Midbrain (tissue), 1 donor: ENCODE measurements at regions not wholly inside any gene's neighbourhood (a gene's known extent, or its start where the extent isn't known, plus 50 kb on each side); places are given as distances from the start of the nearest gene placed in this dataset.
"Not testable (repeated sequence)": the region's sequence is repeated elsewhere in the genome, so short reads cannot be mapped to it uniquely, and the experiment has no call there.

Experiments used
- DNase-seq: peaks from one replicate; lab custom pipeline; 2025; lab: John Stamatoyannopoulos, UW

DNA sequence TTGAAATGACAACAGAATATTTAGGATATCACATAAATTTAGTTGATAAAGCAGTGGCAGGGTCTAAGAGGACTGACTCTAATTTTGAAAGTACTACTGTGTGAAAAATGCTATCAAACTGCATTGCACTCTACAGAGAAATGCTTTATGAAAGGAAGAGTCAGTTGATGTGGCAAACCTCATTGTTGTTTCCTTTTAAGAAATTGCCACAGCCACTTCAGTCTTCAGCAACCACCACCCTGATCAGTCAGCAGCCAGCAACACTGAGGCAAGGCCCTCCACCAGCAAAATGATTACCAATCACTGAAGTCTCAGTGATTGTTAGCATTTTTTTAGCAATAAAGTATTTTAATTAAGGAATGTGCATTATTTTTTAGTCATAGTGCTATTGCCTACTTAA is 488.7 kb upstream of the SLC39A10 start:
- no peak for DNase-seq

DNA sequence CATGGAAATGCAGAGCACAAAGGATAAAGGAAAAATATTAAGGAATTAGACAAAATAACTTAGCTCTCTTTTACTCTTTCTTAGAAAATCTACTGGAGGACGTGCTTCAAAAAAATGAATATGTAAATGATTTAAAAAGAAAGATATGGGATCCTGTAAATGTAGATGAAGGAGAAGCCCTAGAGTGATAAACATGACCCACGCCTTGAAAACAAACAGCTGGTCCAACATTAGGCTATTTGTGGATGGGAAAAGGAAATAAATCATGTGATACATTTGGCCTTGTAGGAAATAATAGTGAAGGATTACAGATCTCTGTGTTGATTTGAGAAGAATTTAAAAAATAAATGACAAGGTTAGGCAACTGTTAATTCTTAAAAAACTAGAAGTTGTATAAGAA is 492.1 kb upstream of the SLC39A10 start:
- DNase-seq: no peak

DNA sequence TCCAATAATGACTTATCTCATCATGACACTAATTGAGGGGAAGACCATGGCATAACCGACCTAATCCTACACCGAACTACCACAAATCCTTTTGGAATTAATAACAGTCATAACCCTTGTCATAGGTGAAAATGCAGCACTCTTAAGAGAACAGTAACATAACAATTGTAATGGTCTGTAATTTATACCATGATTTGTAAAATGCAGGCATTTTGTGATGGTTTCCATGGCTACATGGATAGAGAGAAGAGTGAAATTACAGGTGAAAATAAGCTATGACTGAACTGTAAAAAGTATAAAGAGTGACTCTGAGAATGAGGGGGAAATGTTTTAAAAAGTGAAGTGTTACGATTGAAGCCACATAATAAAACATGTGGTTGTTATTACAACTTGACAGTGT is 494.1 kb upstream of the SLC39A10 start:
- DNase-seq: no peak

DNA sequence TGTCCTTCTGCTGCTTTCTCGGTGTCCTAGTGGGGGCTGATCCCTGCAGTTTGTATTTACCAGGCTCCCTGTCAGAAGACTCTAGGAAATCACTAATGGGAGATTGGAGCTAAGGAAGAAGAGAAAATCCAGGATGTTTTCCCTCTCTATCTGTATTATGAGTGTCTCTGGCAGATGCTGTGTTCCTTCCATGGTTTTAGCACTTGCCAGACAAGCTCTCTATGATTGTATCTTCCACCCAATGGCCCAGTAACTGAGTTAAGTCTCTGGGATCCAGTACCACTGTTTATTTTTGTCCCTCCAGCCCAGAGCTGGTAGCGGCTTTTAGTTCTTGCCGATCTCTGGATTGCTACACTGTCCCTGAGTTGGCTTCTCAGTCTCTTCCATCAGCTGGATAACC is 494.8 kb upstream of the SLC39A10 start:
- DNase-seq: no peak

DNA sequence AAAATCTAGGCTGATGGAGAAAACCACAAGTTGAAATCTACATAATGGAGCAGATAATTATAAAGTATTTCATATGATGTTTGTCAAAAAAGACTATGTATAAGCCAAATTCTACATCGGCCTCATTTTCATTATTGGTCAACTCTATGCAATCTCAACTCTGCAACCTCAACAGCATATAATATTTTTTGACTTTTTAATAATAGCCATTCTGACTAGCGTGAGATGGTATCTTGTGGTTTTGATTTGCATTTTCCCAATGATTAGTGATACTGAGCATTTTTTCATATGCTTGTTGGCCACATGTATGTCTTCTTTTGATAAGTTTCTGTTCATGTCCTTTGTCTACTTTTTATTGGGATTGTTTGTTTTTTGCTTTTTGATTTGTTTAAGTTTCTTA is 496.1 kb upstream of the SLC39A10 start:
- DNase-seq: no peak

DNA sequence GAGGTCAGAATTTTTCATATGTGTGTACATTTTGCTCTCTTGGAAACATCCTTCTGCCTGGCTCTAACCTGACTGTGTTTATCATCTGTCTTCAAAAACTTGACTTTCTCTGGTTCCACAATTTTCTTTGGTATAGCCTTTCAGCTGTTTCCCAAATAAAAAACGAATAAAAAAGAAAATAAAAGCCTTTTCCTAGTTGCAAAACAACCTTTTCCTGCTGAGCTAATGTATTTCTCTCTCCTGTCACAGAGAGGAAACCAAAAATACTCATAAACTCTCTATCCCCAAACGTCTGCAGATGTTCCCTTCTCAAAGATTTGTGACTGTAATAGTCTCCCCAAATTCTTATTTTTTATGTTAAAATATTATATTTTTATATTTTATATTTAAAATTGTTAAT is 505.3 kb upstream of the SLC39A10 start:
- no peak for DNase-seq

DNA sequence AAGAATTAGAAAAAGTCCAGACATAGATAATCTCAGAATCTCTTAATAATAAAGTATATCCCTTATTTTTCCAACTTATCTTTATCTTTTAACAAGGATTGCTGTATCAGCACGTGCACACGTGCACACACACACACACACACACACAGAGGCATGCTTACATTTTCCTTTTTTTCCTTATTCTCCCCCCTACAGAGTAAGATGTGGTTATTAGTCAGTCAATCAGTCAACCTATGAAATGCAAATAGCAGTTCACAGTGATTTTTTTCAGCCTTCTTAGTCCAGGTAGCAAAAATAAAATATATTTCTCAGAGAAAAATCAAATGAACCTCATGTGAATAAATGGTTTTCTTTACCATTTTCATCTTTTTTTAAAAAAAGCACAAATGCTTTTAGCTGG is 506.2 kb upstream of the SLC39A10 start:
- DNase-seq: no peak

DNA sequence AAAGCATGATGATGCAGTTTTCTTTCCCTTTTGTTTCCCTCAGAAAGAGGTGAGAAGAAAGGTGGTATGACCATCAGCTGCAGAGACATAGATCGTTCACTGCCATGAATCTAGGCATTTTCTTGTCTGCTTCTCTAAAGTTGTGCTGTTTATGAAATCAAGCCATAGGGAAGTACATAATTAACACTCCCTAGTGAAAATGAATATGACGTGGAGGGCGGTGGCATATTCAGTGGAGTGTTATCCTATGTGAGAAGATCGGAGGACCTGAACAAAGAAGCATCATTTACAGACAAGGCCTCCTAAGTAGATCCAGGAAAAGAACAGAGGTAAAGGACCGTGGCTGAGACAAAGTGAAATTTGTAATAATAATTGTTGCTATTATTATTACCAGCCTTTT is 509.0 kb upstream of the SLC39A10 start:
- no peak for DNase-seq

DNA sequence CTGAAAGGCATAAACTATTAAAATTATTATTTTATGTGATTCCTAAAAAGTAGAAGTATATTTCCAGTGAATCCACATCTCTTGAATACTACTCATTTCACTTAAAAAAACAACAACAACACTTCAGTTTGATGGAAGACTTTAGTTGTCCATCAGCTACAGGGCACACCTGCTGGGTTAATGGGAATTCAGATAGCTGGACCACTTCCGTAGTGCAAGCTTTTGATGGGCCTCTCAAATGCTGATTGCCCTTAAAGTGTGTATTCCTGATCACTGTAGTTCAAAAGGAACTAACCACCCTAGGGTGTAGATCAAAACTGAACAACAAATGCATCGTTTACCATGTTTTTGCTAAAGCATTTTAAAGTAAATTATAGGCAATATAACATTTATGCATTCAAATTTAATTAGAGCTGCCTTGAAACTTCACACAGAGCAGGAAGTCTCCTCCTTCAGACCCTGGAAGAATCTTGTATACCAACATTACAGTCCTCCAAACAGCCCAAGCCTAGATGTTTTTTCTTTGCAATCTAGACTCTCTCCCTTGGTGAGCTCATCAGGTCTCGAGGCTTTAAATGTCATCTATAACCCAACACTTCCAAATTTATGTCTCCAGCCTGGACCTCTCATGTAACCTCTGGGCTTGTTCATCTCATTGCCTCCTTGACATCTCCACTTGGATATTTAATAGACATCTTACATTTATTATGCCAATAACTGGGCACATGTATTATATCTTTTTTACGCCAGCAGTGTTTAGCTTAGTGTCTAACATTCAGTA is 510.1 kb upstream of the SLC39A10 start:
- DNase-seq: no peak

DNA sequence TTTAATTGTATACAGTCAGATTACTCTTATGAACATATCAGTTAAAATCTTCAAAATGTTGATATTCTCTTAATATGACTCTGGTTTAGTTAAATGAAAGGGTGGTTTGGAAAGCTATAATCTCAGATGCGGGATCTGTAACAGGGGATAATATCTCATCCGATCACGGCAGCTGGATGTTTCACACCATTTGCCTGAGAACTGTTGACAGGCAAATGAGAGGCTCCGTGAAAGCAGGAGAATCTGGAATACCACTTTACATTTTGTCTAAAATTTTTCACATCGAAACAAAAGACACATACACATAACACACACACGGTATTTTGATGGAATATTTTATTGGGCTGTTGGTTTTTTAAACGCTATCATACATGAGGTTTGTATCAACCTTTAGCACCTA is 518.6 kb upstream of the SLC39A10 start:
- DNase-seq: no peak

DNA sequence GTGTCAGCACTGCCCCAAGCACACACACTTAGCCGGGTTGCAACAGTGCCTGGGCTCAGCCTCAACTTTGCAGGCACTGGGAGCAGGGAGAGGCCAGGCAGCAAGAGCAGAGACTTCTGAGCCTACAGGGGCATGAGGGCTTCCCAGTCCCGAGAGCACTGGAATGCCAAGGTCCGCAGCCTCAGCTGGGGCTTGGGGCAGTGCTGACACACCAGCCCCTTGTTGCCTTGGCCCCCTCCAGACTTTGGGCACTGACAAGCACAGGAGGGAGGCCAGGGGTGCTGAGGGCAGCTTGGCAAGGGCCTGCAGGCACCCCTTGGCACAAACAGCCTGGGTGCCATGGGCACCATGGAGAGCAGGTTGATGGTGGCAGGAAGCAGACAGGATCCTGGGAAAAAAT is 531.1 kb upstream of the SLC39A10 start:
- not testable (repeated sequence) for DNase-seq

DNA sequence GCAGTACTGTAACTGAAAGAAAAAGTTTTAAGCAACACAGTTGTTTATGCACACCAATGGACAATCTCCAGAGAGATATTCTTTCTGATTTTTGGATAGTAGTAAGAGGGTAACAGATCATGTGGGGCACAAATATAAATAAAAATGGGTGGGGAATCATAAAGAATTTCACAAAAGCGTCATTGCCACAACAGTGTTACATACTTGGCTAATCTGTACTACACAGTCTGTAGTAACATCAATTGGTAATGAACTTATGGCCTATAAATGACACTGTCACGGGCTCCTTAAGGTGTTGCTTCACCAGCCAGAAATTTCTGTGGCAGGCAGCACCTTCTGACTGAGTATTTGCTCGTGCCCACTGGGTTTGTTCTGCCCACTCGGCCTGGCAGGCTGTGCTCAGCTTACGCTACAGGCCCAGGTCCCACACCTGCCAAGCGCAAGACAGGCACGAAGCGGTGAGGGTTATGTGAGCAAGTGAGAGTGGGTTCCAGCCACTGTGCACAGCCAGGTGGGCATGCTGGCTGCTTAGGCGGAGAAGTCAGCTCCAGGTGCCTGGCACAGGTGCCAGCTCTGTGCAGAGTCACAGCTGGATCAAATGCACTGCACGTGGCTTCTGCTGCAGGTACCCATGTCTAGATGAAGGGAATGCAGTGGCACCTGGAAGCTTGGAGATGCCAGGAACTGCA is 532.5 kb upstream of the SLC39A10 start:
- no peak for DNase-seq

DNA sequence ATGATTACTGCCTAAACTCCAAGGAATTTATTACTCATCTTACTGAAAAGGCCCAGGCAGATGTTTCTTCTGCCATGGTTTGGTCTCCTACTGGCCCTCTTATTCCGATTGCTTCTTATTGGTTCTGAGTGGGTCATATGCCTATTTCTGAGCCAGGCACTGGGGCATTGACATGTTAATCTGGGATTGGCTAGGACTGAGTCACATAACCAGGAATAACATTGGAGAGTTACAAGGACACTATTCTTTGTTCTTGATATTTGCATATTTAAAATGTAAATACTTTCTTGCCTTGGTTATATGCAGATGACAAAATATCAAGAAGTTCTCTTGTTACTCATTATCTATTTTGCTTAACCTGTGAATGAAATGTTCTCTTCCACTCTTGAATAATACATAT is 534.4 kb upstream of the SLC39A10 start:
- DNase-seq: no peak

DNA sequence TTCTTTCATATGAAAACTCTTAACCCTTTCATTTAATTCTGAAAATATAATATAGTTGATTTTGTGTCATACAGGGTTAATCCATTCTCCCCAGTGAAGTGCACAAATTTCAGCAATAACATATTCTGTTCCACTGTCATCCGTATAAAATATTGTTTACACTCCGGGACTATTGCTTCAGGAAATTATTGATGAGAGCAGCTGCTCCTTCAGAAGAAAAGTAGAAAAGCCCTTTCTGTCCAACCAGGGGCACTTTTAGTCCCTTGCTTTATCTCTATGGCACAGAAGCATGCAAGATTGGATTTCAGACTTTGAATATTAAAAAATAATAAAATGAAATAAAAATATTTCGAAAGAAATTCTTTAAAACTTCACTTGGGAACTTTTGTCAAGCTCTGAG is 535.7 kb upstream of the SLC39A10 start:
- no peak for DNase-seq

DNA sequence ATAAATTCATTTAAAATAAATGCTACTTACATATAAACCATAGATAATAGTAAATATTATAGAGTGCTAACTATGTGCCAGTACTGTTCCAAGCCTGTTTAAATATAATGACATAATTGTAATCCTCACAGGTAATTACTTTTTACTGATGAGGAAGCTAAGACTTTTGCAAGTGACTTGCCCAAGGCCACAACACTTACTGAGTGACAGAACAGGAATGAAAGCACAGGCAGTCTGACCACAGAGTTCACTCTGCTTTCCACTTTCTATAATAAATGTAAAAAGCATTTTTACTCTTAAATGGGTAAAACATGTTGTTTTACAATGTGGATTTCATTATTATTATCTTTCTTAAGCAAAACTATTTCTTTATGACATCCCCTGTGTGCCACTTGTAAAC is 537.8 kb upstream of the SLC39A10 start:
- no peak for DNase-seq

DNA sequence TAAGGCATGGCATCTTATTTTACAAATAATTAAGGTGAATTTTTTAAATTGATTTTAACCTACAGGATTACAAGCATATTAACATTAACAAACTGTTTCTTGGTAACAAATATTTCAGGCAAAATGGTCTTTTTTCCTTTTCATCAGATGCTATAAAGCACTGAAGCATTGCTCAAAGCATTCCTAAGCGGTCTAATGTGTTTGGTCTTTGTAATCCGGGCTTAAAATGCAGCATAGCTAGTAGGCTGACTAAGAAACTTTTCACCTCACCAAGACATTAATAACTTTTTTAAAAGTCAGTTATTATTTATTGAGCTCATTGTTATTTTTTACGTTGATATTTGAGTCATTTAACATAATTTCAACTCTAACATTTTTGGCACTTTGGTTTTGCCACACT is 538.8 kb upstream of the SLC39A10 start:
- no peak for DNase-seq

DNA sequence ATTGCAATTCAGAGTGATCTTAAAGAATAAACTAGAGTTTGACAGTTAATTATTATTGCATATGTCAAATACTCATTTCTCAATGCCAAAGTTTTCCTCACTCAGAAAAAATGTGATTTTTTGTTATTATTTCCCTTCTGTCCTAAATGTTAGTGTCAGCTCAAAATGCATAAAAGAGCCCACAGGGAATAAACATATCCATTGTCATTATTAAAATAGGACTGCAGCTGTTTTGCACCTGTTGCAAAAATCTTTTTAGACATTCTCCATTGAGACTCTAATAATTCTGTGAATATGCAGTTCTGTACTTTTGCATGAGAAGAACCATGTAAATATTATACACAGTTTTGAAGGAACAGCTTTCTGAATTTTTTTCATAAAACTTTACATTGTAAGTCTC is 540.0 kb upstream of the SLC39A10 start:
- DNase-seq: no peak

DNA sequence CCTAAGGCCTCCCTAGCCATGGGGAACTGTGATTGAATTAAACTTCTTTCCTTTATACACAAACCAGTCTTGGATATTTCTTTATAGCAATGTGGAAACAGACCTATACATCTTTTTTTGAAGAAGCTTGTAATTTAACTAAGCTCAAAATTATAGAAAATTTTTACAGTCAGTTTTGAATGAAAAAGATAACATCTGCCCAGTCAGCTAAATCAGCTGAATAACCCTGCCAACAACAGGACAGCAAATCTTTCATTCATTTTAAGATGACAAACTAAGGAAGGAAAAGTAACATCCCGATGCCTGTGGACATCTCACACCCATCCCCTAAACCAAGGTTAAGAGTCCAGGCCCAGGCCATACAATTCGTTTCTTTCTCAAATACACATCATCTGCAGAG is 541.3 kb upstream of the SLC39A10 start:
- DNase-seq: no peak

DNA sequence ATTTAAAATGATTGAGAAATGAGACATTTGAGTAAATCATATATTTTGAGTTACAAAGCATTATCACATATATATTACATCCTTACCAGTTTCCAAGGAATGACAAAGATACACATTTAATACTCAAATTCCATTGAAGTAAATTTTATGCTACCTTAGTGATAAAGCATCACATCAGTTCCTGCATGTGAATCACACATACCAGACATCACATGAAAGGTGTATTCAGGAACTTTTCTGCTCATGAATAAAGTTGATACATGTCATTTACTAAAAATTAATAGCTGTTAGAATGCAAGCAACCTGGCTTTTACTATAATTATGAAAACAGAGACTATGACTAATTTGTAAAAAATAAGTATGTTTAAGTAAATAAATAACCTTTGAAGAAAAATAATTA is 548.8 kb upstream of the SLC39A10 start:
- DNase-seq: no peak

DNA sequence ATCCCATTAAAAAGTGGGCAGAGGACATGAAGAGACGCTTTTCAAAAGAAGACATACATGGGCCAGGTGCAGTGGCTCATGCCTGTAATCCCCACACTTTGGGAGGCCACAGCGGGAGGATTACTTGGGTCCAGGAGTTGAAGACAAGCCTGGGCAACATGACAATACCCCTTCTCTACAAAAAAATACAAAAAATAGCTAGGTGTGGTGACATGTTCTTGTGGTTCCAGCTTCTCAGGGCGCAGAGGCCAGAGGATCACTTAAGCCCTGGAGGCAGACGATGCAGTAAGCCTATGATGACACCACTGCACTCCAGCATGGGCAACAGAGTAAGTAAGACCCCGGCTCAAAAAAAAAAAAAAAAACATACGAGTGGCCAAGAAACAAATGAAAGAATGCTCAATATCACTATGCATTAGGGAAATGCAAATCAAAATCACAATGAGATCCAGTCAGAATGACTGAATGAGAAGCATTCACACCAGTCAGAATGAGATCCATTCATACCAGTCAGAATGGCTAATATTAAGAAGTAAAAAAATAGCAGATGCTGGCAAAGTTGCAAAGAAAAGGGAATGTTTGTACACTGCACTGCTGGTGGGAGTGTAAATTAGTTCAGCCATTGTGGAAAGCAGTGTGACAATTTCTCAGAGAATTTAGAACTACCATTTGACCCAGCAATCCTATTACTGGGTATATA is 550.2 kb upstream of the SLC39A10 start:
- peak; percentile 61 for DNase-seq

DNA sequence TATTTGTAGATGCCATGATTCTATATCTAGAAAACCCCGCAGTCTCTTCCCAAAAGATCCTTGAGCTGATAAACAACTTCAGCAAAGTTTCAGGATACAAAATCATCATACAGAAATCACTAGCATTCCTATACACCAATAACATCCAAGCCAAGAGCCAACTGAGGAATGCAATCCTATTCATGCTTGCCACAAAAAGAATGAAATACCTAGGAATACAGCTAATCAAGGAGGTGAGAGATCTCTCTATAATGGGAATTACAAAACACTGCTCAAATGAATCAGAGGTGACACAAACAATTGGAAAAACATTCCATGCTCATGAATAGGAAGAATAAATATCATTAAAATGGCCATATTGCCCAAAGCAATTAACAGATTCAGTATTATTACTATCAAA is 551.4 kb upstream of the SLC39A10 start:
- no peak for DNase-seq

DNA sequence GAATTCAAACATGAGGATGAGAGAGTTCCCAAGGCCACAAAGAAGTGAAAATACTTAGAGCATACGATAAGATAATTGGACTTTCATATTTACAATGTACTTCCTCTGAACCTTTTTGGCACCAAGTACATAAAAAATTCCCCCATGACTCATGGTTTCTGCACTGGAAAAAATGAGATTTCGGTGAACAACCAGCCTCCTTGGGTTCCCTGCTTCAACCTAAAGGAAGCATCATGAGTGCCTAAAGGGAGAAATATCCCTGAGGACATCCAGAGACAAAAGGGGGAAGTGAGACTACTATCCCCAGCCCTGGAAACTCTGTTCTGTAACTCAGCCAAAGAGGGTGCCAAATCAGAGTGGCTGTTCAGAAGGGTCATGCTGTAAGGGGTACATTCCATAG is 562.7 kb upstream of the SLC39A10 start:
- no peak for DNase-seq

DNA sequence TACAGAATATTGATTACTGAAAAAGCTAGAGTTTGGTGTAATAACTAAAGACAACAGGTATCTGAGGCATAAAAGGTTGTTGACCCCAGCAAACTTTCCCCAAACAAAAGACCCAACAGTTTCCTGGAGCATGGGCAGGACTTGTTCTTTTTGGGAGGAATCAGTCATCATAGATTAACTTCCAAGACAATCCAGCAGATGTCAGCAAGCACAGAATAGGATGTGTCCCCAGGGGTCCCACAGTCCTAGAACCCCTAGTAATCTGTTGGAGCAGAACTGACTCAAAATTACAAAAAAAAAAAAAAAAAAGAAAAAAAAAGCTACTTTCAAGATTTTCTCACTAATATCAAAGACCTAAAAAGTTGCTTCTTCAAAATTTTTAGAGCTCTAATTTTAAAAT is 564.7 kb upstream of the SLC39A10 start:
- DNase-seq: no peak
